ENCODE measurements at regions not wholly inside any gene's neighbourhood (a gene's known extent, or its start where the extent isn't known, plus 50 kb on each side); places are given as distances from the start of the nearest gene placed in this dataset.

GRCh38 chr17:77810536-77810935, 148.0 kb upstream of the TNRC6C start:
- no peak for DNase-seq

DNA sequence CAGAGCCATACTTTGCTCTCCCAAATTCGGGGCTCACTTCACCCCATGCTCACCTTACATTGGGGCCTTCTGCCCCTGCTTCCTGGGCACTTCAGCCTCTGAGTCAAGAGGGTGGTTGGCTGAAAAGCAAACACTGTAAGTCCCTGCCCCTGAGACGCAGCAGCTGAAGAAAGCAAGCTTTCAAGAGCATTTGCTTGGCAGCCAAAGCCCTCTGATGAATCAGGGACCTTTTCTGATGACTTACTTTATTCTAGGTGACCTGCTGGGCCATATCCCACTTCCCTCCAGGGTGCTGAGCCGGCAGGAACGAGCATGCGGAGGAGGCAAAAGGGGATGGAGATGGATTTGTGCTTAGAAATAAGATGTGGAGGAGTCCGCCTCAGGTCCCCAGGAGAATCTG, 147.0 kb upstream of the TNRC6C start:
- no peak for DNase-seq

GRCh38 chr17:77814091-77814772, 144.3 kb upstream of the TNRC6C start:
- DNase-seq = no peak

DNA sequence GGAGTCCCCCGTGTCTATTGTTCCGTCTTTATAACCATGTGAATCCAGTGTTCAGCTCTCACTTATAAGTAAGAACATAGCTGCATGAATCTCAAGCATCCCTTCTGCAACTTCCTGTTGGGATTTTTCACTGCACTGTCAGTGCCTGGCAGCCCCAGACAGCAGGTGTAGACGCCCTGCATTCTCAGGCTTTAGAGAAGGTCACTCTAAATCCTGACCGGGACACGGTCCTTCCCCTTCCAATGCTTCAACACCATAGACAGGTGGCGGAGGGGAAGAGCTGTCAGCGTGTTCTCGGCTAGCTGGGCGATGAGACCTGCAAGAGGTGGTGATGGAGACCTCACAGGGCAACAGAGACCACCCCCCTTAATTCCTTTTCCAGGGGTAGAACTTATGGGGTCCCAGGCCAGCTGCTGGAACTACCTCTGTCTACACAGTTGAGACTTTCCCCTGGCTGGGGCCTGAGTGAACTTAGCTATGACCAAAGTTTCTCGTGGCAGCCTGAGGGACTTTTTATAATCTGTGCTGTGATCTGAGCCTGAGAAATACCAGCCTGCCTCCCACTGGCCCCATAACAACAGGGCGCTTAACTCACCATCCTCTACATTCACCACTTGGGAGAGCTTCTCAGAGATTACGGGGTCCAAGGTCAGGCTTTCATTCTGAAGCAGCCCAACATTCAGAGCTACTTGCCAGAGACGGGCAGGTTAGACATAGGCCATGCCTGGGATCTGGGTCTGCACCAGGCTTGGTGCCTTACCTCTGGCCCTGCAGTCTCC, 143.2 kb upstream of the TNRC6C start:
- no peak for DNase-seq

GRCh38 chr17:77817953-77818352, 140.6 kb upstream of the TNRC6C start:
- no peak for DNase-seq

- no peak for DNase-seq
Observed at GRCh38 chr17:77819497-77819896, 139.0 kb upstream of the TNRC6C start.

GRCh38 chr17:77821114-77821513, 137.4 kb upstream of the TNRC6C start:
- no peak for DNase-seq

DNA sequence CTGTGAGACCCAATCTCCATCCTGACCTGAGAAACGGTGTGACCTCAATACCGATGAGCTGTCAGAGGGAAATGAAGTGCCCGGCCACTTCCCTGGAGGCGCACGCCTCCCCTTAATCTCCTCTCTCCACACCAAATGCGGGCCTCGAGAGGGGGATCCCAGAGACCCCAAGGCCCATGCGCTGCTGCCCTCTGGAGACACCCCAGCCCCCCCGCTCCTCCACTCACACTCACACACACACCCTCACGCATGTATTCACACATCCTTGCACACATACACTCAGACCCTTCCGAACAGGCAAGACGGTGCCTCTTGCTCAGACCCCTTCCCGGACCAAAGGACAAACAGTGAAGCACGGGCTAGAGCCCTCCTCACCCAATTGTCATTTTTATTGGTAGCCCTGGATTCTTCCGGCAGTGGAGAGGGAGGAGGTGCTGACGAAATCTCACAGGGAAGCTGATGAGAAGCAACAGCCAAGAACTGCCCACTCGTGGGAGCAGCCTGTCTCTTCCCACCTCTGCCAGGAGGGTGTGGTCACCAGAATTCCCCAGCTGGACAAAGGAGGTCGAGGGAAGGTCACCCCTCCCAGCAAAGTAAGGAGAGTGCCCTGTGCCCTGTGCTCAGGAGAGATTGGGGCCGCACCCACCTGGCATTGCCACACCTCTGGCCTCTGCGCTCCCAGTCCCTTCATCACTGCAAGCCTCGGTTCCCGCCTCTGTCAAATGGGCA, 136.0 kb upstream of the TNRC6C start:
- no peak for DNase-seq

GRCh38 chr17:77824102-77824779, 134.3 kb upstream of the TNRC6C start:
- DNase-seq = no peak

DNA sequence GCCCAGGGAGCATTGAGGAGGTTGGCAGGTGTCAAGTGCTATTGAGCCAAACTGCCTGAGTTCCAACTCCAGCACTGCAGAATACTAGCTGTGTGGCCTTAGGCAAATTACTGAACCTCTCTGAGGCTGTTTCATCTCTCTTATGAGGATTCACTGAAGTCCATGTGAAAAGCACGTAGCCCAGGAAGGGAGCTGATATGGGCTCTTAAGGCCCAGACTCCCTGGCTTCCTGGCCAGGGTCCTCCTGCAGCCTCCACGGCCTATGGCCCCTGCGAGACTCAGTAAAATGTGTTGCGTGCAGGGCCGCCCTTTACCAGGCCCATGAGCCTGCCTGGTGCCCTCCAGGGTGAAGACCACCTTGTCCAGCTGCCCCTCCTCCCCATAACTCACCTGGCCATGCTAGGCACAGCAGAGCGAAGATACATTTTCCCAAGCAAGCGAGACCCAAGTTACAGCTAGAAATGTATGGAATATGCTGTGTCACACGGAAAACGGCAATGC, 133.7 kb upstream of the TNRC6C start:
- no peak for DNase-seq

DNA sequence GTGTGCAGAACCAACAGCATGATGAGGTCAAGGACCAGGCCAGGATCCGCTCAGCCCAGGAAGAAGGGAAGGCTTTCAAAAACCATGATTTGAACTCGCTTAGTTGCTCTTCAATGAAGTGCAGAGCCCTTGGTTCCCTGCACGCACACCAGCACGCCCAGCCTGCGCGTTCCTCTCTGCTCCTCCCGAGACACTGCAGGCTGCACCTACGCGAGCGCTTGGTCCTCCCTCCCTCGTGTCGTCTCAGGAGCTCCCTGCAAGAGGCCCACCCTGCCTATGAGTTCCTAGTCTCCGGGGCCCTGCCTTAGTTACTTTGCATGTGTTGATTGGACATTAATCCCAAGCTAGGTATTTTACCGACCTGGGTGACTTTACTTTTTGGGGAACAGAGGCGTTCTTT, 132.9 kb upstream of the TNRC6C start:
- DNase-seq = no peak

DNA sequence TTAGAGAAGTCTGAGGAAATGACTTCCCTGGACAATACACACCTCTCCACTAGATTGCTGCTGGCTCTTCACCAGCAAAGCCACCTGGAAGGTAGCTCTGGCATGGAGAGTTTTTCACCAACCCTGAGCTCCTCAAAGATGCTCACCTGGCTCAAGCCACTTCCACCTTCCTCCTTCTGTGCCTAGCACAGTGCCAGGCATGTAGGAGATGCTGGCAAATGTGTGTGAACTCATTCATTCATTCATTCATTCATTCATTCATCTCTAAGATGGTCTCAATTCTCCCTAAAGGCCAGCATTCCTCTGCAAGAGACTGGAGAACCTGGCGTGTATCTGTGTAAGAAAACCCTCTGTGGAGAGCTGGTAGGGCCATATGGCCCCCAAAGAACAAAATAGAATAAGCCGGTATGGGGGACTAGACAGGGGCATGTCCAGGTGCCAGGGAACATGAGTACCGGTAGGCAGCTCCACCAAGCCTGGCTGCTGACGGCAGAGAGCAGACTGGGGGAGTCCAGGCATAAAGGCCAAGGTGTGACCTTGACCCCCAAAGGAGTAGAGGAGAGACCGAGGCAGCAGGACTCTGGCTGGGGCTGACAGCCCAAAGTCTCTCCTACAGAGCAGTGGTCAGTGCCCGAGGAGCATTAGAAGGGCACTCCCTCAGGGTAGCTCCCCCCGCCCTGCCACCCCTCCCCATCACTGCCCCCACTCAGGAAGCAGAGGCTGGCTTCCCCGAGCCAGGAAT, 132.2 kb upstream of the TNRC6C start:
- no peak for DNase-seq

DNA sequence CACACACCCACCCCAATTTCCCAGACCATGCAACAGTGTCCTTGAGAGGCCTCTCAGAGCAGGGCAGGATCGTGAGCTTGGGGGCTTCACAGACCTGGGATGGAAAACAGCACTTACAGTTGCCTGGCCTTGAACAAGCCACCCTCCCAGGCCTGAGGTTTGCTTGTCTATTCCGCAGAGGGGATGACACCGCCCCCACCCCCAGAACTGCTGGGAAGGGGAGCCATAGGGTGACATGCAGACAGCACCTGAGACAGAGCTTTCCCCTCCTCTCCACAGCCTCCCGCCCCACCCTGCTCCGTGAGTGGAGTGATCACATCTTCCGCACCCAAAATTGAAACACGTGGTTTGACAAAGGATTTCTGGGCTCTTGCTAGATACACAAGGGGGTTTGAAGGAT, 131.5 kb upstream of the TNRC6C start:
- no peak for DNase-seq

GRCh38 chr17:77827511-77827910, 131.0 kb upstream of the TNRC6C start:
- DNase-seq = no peak

DNA sequence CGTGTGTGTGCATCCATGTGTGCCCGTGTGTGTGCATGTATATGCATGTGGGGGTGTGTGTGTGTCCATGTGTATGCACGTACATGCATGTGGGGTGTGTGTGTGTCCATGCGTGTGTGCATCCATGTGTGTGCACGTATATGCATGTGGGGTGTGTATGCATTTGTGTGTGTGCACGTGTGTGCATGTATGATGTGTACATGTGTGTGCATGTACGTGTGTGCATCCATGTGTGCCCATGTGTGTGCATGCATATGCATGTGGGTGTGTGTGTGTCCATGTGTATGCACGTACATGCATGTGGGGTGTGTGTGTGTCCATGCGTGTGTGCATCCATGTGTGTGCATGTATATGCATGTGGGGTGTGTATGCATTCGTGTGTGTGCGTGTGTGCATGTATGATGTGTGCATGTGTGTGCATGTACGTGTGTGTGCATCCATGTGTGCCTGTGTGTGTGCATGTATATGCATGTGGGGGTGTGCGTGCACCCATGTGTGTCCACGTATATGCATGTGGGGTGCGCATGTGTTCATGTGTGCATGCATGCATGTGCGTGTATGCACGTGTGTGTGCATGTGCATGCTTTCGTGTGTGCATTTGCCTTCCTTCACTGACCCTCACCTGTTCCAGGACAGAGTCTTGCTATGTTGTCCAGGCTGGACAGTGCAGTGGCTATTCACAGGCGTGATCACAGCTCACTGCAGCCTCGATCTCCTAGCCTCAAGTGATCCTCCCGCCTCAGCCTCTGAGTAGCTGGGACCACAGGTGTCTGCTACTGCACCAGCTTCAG, 129.6 kb upstream of the TNRC6C start:
- DNase-seq = no peak

GRCh38 chr17:77829843-77830799, 128.4 kb upstream of the TNRC6C start:
- no peak for DNase-seq

GRCh38 chr17:77830816-77831473, 127.6 kb upstream of the TNRC6C start:
- DNase-seq = no peak

GRCh38 chr17:77831474-77832179, 126.9 kb upstream of the TNRC6C start:
- DNase-seq = no peak

GRCh38 chr17:77832180-77832560, 126.3 kb upstream of the TNRC6C start:
- no peak for DNase-seq

All from CD4-positive, alpha-beta T cell treated with Interleukin-1 beta for 1 hour (primary cell).